Bronchial epithelial cell (primary cell): ENCODE measurements at regions not wholly inside any gene's neighbourhood (a gene's known extent, or its start where the extent isn't known, plus 50 kb on each side); places are given as distances from the start of the nearest gene placed in this dataset.
A peak's percentile ranks its signal among the peaks of the same experiment; 100 is the strongest.

Experiments
- DNase-seq: peaks from one replicate; pipeline ENCODE4 v3.0.0-alpha.2; 2010; ENCODE audit warnings: low read depth
- FAIRE-seq: peaks from 2 replicates; lab custom pipeline; 2011; peaks lifted over from hg19 to GRCh38; lab: Jason Lieb, UNC
- H3K27me3 ChIP-seq: 2 replicates; pipeline ENCODE4 v1.5.1; 2011; ENCODE audit warnings: low read length; ENCODE audit not compliant: control insufficient read depth, insufficient read depth
- H3K36me3 ChIP-seq: 2 replicates; pipeline ENCODE4 v1.5.1; 2011; ENCODE audit warnings: low read length; ENCODE audit not compliant: control insufficient read depth, insufficient read depth
- H3K4me3 ChIP-seq: 2 replicates; pipeline ENCODE4 v1.5.1; 2011; ENCODE audit warnings: mild to moderate bottlenecking, low read depth, low read length, control low read depth
- TF ChIP-seq, protein P1 (sequence below): IDR thresholded peaks from 2 replicates; pipeline ENCODE4 v1.5.1; 2011; ENCODE audit warnings: mild to moderate bottlenecking, moderate library complexity, low read length, control low read depth, inconsistent platforms; ENCODE audit not compliant: insufficient read depth, severe bottlenecking

DNA sequence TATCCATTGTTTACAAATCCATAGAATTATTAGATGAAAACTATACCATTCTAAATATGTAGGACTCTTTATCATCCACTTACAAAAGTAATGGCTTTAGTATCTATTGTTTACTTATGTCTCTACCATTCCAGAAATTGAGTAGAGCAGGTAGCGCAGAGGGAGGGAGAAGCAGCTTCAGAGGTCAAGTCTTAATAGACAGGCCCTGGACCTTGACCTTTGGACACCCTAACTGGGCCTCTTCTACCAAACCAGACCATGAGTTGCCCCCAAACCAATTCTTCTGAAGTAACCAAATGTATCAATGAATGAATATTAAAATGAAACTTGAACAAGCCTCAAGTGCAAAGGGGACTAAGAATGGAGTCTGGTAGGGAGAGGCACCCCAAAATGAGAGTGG is 124.9 kb upstream of the ANKRD55 start:
- TF ChIP-seq, protein P1, sequence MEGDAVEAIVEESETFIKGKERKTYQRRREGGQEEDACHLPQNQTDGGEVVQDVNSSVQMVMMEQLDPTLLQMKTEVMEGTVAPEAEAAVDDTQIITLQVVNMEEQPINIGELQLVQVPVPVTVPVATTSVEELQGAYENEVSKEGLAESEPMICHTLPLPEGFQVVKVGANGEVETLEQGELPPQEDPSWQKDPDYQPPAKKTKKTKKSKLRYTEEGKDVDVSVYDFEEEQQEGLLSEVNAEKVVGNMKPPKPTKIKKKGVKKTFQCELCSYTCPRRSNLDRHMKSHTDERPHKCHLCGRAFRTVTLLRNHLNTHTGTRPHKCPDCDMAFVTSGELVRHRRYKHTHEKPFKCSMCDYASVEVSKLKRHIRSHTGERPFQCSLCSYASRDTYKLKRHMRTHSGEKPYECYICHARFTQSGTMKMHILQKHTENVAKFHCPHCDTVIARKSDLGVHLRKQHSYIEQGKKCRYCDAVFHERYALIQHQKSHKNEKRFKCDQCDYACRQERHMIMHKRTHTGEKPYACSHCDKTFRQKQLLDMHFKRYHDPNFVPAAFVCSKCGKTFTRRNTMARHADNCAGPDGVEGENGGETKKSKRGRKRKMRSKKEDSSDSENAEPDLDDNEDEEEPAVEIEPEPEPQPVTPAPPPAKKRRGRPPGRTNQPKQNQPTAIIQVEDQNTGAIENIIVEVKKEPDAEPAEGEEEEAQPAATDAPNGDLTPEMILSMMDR: no peak
- H3K4me3 ChIP-seq: no peak overlapping the region
- FAIRE-seq (no peak), DNase-seq (no peak)
- no peaks in the 10 kb centered on the region for H3K27me3 ChIP-seq
- H3K36me3 ChIP-seq: no peaks in the 10 kb centered on the region

DNA sequence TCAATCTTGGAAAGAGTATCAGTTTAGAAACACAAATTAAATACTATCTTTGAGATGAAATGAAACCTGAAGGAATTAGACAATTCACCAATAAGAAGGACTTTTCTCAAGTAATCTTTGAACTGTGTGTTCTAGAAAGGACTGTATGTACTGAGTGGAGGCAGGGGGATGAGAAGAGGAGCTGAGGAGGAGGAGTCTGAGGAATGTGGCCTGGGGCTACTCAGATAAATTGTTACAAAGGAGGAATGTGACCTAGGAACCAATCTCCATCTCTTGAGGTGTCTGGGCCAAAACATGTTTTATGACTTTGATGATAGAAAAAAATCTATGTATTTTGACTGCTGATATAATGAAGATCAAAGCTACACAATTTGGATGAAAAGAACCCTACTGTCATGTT is 124.3 kb upstream of the ANKRD55 start:
- Histone ChIP-seq H3K36me3 (no peaks in the 10 kb centered on the region), H3K27me3 (no peaks in the 10 kb centered on the region), H3K4me3 (no peak overlapping the region)
- DNase-seq: no peak
- TF ChIP-seq, protein P1: no peak
- FAIRE-seq: no peak

DNA sequence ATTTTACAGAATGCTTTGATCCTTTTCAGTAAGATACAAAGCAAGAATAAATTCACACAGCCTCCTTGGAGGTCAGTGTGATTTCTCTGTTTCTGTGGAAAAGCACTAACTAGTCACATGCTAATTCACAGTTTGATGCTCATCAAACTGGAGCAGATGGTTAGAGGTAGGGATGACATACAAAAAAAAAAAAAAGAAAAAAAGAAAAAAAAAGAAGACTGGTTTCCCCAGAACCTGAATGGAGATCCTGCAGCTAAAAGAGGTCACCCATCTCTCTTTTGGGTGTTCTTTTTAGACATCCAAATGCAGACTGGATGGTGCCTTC is 123.7 kb upstream of the ANKRD55 start:
- TF ChIP-seq, protein P1: no peak
- no peak overlapping the region for H3K4me3 ChIP-seq
- H3K36me3 ChIP-seq: no peaks in the 10 kb centered on the region
- no peaks in the 10 kb centered on the region for H3K27me3 ChIP-seq
- no peak for FAIRE-seq
- no peak for DNase-seq

DNA sequence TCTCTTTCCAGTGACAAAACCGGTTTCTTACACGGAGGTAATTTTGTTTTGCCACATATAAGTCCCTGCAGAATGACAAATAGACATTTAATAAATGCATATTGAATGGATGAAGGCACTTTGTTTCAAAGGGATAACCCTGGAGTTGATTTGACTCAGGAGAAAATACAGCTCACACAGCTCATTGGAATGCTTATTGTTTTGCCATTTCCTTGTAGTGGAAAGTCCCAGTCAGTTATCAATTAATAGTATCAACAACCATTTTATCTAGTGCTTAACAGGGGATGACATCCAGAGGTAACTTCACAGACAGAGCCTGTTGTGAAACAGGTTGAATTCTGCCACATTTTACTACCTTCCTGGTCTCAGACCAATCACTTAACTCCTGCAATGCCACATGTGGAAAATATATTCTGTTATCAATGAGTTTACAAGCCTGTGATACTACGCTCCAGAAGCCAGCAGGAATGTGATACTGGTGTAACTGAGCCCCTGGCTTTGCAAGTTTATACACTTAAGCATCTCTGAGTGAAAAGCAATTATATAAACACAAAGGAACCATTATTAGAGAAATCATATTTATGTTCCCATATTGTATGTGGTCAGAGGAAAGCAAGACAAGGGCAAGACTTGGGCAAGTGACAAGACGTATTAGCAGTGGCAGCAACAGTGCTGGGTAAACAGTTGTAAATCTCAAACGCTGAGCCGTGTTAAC is 123.1 kb upstream of the ANKRD55 start:
- DNase-seq: peak; percentile 47
- no peaks in the 10 kb centered on the region for H3K36me3 ChIP-seq
- no peak for FAIRE-seq
- TF ChIP-seq, protein P1: no peak
- no peak overlapping the region for H3K4me3 ChIP-seq
- H3K27me3 ChIP-seq: no peaks in the 10 kb centered on the region

DNA sequence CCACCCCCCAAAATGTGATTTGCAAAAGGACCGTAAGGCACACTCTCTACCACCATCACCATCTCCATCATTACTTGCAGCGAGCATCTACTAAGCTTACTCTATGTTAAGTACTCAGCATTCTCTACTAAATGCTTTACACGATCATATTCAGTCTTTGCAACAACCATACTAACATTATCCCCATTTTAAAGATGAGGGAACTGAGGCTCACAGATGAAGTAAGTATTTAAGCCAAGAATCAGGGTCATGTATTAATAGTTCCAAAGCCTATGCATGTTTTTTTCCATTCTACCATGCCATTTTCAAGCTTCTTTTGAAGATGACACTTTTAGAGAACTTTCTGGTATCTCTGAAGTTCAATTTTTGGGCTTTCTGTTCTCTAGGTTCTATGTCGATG is 121.7 kb upstream of the ANKRD55 start:
- TF ChIP-seq, protein P1: no peak
- H3K4me3 ChIP-seq: no peak overlapping the region
- FAIRE-seq: no peak
- no peak for DNase-seq
- no peaks in the 10 kb centered on the region for H3K27me3 ChIP-seq
- no peaks in the 10 kb centered on the region for H3K36me3 ChIP-seq
